ENCODE measurements at regions not wholly inside any gene's neighbourhood (a gene's known extent, or its start where the extent isn't known, plus 50 kb on each side); places are given as distances from the start of the nearest gene placed in this dataset.
"Not testable (repeated sequence)": the region's sequence is repeated elsewhere in the genome, so short reads cannot be mapped to it uniquely, and the experiment has no call there.

DNA sequence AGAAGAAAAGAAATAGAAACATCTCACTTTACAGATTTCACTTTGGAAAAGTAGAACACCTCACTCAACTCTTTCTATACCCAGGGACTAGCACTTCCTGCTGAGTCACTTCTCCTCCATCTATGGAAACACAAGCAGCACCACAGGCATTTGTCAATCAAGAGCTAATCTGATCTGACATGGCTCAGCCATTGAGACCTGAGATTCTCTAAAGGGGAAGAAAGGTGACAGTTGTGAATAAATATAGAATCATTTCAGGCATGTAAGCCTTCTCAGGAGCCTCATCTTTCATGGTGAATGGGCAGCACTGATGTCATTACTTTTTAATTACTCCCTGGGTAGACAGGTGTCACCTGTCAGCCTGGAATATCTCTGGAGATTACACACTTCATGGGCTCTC lies 559.8 kb downstream of the HINT1 start:
- DNase-seq (ENCODE audit: low read depth in 4 of 4, low spot score in 1 of 4), result no peak

DNA sequence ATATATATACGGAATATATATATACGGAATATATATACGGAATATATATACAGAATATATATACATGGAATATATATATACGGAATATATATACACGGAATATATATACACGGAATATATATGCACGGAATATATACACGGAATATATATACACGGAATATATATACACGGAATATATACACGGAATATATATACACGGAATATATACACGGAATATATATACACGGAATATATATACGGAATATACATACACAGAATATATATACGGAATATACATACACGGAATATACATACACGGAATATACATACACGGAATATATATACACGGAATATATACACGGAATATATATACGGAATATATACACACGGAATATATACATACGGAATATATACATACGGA lies 568.4 kb downstream of the HINT1 start:
- DNase-seq (ENCODE audit: low read depth in 4 of 4, low spot score in 1 of 4), result not testable (repeated sequence)

DNA sequence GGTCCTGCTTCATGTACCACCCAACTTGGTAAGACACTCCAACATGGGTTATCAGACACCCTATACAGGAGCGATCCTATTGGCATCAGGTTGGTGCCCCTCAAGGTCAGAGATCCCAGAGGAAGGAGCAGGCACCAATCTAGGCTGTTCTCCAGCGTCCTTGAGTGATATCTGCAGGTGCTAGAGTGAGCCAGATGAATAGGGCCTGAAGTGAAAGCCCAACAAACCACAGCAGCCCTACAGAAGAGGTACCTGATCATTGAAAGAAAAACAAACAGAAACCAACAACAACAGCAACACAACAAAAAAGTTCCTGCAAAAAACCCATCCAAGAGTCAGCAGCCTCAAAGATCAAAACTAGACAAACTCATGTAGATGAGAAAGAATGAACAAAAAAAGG lies 584.8 kb downstream of the HINT1 start:
- no peak for DNase-seq (ENCODE audit: low read depth in 4 of 4, low spot score in 1 of 4)

DNA sequence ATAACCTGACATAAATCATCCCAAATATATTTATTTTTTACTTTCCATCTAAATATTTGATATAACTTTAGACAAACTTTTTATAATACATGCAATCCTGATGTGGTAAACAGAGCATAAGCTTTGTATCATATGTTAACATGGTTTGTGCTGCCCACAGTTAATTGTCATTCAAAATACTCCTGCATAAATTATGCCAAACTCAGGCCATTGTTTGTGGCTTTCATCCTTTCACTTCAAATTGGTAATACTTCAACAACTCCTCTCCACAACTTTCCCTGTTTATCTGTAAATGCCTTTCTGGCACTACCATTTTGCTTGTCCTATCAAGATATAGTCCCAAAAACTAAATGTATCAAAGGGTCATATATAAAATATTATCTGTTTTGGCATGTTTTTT lies 586.7 kb downstream of the HINT1 start:
- DNase-seq (ENCODE audit: low read depth in 4 of 4, low spot score in 1 of 4), result no peak

DNA sequence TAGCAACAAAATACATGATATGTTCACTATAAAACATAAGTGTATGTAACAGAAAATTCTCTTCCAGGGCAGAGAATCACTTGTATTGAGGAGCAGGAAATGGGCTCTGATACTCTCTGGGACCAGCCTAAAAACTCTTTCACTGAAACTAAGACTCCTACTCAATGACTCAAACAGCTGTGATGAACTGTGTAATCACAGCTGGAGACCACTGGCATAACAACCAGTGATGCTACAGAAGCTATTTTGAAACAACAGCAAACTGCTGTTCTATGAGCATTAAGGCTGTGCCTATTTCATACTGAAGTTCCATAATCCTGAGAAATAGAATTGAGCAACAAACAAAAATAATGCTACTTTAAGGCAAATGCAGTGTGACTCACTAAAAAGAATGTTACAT lies 594.0 kb downstream of the HINT1 start:
- no peak for DNase-seq (ENCODE audit: low read depth in 4 of 4, low spot score in 1 of 4)

DNA sequence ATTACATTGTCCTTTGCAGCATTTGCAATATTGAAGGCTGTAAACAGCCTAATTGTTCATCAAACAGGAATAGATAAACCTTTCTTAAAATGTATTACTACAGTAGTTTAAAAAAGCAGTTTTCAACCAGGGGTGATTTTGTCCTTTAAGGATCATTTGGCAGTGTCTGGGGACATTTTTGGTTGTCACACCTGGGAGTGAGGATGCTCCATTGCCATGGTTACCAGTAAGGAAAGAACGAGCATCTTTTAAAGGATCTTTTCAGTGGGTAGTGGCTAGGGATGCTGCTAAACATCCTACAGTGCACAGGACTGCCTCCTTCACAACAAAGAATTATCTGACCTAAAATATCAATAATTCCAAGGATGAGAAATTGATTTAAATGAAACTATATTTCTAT lies 596.3 kb downstream of the HINT1 start:
- DNase-seq (ENCODE audit: low read depth in 4 of 4, low spot score in 1 of 4), result no peak

DNA sequence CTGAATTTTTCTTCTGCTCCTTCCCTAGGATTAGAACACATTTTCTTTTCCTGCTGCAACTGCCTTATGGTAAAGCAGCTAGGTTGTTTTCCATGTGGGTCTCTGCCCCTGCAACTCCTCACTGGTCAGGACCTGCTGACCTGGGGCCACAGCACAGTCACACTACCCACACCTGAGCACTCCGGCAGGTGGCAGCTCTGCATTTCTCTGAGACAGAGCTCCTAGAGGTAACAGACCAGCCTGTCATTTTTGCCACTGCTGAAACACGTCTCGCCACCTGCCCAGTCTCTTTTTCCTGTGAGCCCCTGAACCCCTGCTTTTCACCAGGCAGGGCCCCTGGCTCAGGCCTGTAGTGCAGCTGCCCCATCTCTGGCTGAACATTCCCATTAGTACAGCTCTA lies 609.6 kb downstream of the HINT1 start:
- DNase-seq (ENCODE audit: low read depth in 4 of 4, low spot score in 1 of 4), result no peak

DNA sequence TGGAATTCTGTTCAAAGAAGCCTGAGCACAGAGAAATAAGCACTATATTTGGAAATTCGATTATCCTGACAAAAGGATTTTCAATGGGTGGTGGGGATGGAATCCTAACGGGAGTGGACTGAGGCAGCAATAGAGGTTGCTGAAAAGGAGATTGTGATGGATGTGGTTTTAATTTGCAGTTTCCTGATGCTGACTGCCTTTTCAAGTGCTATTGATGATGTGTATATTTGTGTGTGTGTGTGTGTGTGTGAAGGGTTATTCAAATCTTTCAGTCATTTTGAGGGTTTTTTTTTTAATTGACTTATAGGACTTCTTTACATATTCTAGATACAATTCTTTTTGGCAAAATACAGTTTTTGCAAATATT lies 614.5 kb downstream of the HINT1 start:
- no peak for DNase-seq (ENCODE audit: low read depth in 4 of 4, low spot score in 1 of 4)

DNA sequence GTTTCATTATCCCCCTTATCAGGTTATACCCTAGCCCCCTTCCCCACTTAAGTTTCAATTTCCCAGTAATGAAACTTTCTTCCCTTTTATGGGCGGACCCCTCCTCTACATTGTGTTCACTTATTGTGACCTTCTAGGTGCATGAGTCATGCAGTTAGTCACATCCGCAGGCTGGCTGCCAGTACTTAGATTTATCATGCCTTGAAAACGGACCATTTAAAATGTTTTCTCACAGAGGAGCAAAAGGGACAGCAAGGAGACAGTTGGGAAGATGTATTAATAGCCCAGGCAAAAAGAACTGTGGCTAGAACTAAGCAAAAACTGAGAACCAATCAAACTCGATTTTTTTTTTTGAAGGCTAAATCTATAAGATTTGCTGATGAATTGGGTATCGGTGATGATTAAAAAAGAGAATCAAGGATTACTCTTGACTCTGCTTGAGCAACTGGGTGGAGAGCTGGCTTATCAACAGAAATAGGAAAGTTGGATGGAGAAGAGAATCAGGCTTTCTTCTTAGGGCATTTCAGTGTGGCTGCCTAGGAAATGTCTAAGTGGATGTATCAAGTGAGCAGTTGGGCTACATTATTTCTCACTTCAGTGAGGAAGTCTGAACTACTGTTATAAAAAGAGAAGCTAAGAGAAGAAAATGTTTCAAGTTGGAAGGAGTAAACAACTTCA lies 615.0 kb downstream of the HINT1 start:
- DNase-seq (ENCODE audit: low read depth in 4 of 4, low spot score in 1 of 4), result no peak

DNA sequence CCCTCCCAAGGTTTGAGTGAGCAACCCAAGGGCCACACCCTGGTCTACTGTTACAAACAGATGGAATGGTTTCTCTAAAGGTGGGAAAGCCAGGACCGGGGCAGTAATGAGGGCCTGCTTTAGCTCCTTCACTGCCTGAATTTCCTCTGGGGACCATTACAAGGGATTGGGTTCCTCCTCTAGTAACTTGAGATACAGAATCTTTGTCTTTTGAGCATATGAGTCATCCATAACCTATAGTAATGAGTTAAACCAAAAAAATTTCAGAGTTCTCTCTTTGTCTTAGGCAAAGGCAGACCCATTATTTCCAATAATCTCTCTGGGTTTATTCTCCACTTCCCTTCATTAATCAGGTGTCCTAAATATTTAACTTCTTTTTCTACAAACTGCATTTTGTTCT lies 618.8 kb downstream of the HINT1 start:
- no peak for DNase-seq (ENCODE audit: low read depth in 4 of 4, low spot score in 1 of 4)

DNA sequence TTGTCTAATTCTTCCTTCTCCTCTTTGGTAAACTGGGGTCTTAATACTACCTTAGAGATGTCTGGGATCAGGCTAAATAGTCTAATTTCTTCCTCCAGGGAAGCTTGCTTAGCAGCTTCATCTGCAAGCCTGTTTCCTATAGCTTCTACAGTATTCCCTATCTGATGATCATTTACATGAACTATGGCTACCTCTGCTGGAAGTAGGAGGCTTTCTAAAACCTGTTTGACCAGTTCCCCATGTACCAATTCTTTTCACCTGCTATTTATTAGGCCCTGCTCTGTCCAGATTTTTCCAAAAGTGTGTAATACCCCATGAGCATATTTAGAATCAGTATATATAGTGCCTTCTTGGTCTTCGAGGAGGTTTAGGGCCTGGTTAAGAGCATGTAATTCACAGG lies 619.8 kb downstream of the HINT1 start:
- DNase-seq (ENCODE audit: low read depth in 4 of 4, low spot score in 1 of 4), result no peak

DNA sequence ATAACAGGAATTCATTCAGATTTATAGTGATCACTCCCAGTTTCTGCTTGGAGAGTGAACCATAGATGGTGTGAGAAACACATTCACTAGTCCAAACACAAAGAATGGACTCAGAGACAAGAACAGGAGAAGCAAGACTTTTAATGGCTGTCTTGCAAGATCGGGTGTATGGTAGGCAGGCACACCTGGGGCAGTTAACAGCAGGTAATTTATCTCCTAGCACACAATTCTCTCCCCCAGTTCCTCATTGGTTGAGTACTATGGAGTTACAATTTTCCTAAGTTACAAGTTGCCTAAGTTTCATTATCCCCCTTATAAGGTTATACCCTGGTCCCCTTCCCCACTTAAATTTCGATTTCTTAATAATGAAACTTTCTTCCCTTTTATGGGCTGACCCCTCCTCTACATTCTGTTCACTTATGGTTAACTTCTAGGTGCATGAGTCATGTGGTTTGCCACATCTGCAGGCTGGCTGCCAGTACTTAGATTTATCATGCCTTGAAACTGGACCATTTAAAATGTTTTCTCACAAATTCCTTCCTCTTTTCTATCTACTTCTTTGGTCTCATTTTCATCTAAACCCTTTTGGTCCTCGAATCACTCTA lies 623.3 kb downstream of the HINT1 start:
- DNase-seq (ENCODE audit: low read depth in 4 of 4, low spot score in 1 of 4), result no peak

DNA sequence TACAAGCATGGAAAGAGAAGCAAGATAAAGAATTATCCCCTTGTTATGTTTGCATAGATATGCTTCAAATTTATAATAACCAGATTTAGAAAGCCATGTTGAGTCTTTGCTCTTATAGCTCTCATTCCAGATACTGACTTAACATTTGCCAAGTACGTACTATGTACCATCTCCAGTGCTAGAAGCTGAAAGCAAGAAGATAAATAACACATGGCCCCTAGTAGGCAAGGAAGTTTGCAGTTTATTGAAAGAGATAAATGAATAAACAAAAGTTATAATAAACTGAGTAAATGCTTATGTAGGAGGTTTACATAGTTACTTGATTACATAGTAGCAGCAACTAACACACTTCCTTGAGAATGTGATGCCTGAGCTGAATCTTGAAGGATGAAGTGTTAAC lies 628.4 kb downstream of the HINT1 start:
- no peak for DNase-seq (ENCODE audit: low read depth in 4 of 4, low spot score in 1 of 4)

DNA sequence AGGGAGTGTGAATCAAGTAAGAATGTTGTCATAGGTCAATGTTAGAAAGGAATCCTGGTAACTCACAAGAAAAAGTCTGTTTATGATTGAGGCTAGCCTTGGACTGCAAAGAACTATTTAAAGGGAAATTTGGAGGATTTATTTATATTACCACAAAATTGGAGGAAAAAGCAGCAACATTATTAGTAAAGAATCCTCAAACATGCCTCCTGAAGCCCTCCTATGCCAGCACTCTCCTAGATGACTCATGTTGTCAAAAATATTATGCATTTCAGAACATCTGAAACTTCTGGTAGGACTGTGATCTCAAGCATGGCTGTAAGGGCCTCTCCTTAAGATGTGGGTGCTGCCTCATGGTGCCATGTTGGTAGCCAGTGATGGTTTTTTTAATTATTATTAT lies 628.5 kb downstream of the CHSY3 start:
- no peak for DNase-seq (ENCODE audit: low read depth in 4 of 4, low spot score in 1 of 4)

DNA sequence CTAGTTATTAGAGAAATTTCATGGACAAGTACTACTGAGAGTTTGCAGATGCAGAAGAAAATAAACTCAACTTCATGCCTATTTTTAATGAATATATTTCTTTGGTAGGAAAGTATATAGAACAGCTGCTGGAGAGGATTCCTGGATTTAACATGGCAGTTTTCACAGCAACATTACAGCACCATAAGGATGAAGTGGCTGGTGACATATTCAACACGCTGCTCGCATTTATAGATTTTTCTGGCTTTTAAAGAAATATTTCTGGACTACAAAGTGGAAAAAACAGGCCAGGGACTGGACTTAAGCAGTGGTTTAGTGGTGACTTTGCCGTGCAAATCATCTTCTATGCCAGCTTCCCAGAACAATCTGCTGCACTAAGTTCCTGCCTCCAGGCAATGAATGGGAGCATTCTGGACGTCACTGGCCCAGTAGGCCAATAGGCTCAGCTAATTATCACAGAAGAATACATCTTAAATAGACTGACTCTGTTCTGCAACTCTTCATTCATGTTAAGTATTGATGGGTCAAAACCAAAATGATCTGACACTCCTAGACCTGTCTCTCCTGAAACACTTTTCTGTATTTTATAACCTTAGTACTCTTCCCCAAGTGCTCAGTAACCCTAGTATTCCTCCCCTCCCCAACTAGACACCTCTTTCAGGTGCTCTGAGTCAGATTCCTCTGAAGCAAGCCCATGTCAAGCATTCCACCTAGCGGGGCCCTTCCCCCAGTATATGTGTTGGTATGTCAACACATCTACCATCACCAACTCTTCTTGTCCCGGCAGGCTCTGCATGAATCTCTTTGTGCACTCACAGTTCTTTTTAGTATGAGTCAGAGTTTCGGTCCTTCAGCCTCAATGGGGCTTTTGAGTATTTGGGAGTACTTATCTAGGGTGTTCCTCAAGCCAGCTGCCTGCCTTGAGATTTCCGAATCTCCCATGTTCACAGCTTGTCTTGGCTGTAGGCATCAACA lies 625.5 kb downstream of the CHSY3 start:
- no peak for DNase-seq (ENCODE audit: low read depth in 4 of 4, low spot score in 1 of 4)

DNA sequence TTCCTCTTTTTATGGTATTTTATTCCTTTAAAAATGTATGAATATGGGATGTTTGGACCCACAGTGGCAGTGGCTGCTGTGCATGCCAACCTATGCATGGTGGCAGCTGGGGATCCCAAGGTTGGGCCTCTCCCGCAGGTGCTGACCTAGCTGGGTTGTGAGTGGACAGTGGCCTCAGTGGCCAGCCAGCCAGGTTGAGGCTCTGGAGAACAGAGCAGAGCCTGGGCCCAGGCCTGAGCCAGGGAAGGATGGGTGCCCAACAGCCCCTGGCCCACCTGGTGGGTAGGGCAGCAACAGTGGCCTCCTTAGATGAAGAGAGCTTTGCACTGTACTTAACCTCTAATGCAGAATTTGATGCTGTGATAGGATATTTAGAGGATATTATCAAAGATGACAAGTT lies 624.8 kb downstream of the CHSY3 start:
- no peak for DNase-seq (ENCODE audit: low read depth in 4 of 4, low spot score in 1 of 4)

DNA sequence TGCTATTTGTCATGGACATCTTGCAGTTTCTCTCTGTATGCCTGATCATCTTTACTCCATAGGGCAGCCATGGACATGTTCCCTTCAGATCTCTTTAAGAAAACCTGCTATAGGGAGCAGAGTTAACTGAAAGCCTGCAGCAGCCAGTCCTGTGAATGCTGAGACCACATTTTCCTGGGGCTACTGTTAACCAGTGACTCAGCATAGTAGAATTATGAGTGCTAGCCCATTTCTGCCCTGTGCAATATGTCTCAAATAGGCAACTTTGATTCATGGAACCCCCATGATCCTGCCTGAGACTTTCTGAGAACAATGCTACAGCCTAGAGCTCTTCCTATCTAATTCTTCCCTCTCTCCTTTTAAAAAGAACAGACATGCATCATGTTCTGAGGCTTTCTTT lies 624.2 kb downstream of the CHSY3 start:
- no peak for DNase-seq (ENCODE audit: low read depth in 4 of 4, low spot score in 1 of 4)

DNA sequence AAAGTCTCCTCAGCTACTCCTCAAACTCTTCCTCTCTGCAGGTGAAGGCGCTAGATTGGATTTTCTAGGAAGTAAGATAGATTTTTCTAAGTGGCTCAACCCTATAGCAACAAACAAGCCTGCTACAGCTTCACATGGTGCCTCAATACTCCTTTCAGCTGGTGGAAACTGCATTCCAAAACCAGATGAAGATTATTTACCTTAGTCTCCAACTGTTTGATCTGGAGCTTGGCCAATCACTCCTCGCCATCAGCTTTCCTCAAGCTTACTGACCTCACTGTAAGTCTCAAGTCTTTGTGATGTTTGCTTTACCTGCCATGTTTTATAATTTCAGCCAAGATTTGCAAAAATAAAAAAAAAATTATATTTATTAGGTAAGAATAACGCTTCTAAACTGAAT lies 622.4 kb downstream of the CHSY3 start:
- DNase-seq (ENCODE audit: low read depth in 4 of 4, low spot score in 1 of 4), result no peak

DNA sequence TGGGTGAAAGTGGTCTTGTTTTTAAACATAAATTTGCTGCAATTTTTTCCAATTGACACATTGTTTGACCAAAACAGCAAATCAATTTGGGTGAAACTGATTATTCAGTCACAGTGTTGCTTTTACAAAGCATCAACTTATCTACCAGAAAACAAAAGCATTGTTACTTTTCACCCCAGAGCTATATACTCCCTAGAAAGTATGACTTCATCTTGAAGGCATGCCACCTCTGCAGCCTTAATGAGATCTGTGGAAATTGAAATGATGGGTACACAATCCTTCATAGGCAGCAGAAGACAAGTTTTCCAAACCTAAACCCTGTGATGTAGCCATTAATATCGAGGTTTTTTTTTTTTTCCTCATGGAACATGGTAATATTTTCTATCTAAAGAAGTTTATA lies 615.9 kb downstream of the CHSY3 start:
- DNase-seq (ENCODE audit: low read depth in 4 of 4, low spot score in 1 of 4), result no peak

DNA sequence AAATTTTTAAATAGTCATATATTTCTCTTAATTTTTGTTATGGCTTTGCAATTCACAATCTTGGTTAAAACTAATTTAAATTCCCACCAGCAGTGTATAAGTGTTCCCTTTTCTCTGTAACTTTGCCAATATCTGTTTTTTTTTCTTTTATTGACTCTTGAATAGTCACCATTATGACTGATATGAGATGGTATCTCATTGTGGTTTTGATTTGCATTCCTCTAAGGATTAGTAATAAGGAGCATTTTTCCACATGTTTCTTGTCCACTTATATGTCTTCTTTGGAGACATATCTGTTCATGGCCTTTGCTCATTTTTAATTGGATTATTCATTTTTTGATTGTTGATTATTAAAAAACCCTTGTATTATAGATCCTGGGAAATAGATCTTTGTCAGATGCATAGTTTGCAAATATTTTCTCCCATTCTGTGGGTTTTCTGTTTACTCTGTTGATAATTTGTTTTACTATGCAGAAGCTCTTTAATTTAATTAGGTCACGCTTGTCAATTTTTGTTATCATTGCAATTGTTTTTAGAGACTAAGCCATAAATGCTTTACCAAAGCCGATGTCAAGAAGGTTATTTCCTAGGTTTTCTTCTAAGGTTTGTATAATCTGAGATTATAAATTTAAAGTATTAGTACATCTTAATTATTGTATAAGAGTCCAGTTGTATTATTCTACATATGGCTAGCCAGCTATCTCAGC lies 610.9 kb downstream of the CHSY3 start:
- DNase-seq (ENCODE audit: low read depth in 4 of 4, low spot score in 1 of 4), result no peak

DNA sequence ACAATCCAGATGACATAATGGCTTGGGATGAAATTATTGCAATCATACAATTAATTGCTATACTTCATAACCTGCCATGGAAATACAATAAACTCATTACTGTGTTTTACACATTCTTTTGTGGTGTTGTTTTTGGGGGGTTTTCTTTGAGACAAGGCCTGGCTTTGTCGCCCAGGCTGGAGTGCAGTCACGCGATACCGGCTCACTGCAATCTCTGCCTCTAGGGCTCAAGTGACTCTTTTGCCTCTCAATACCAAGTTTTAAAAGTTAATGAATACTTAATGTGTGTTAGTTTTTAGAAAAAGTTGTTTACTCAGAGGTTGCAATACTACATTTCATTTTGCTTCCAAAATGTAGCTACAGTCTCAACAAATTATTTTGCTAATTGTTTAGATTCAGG lies 598.4 kb downstream of the CHSY3 start:
- DNase-seq (ENCODE audit: low read depth in 4 of 4, low spot score in 1 of 4), result no peak
